ENCODE measurements at regions not wholly inside any gene's neighbourhood (a gene's known extent, or its start where the extent isn't known, plus 50 kb on each side); places are given as distances from the start of the nearest gene placed in this dataset.
A peak's percentile ranks its signal among the peaks of the same experiment; 100 is the strongest.

DNA sequence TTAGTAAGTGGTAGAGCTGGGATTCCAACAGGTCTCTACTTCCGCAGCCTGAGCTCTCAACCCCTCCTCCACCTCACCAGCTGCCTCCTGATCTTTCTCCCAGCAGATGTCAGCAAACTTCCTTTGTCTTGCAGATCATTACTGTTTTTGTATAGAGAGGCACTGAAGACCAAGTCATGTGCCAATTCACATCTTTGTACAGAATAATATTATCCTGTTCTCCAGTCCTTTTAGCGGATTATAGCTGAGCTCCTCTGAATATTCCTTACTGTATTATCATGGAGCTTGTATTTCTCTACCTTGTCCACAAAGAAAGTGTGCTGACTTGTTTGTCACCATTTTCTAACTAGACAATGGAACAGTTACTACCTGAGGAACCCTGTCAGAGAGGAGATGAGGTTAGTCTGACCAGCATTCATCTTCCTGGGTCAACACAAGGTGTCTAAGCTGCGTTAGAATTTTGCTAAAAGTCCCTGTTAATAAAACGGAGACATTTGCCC, 142.3 kb upstream of the ARHGAP5 start:
- POLR2A ChIA-PET: interaction anchor here (1.0 kb wide), 1 partner anchor 8 kb away, joined by 4 read pairs; no protein-coding TSS in a partner anchor
- CTCF ChIA-PET: interaction anchor here (0.8 to 5.4 kb wide), 15 partner anchors 9 to 625 kb away, joined by 3 to 60 read pairs (median 3); no protein-coding TSS in a partner anchor
- no peak overlapping the region for H3K4me3 ChIP-seq (ENCODE audit: low read depth, low read length)
- no peak for DNase-seq (ENCODE audit: low read depth, low spot score)
- TF ChIP-seq, protein P1, sequence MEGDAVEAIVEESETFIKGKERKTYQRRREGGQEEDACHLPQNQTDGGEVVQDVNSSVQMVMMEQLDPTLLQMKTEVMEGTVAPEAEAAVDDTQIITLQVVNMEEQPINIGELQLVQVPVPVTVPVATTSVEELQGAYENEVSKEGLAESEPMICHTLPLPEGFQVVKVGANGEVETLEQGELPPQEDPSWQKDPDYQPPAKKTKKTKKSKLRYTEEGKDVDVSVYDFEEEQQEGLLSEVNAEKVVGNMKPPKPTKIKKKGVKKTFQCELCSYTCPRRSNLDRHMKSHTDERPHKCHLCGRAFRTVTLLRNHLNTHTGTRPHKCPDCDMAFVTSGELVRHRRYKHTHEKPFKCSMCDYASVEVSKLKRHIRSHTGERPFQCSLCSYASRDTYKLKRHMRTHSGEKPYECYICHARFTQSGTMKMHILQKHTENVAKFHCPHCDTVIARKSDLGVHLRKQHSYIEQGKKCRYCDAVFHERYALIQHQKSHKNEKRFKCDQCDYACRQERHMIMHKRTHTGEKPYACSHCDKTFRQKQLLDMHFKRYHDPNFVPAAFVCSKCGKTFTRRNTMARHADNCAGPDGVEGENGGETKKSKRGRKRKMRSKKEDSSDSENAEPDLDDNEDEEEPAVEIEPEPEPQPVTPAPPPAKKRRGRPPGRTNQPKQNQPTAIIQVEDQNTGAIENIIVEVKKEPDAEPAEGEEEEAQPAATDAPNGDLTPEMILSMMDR (IDR thresholded peaks at IDR 0.05; ENCODE audit: insufficient read depth, low read length, missing control alignments): peak; percentile 55

DNA sequence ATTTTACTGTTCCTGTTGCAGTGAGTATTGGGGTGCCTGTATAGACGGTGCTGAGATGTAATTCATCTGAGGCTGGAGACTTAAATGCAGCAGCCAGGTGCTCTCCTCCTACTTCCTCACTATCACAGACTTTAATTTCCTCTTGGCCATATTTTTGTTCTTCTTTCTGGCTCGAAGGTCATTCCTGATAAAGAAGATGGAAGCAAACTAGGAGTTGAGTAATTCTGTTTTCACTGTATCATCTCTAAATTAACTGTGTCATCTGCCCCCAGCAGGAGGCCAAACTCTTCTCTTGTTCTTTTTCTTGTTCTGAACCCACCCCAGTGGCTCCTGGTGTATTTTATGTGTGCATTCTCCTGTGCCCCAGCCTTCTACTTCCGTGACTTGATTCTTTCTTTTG, 141.7 kb upstream of the ARHGAP5 start:
- ChIA-PET POLR2A (no interaction called here), CTCF (interaction anchor here (0.7 to 5.4 kb wide), 15 partner anchors 9 to 625 kb away, joined by 3 to 60 read pairs (median 4); no protein-coding TSS in a partner anchor)
- TF ChIP-seq, protein P1 (IDR thresholded peaks at IDR 0.05; ENCODE audit: insufficient read depth, low read length, missing control alignments): no peak
- H3K4me3 ChIP-seq (ENCODE audit: low read depth, low read length): no peak overlapping the region
- DNase-seq (ENCODE audit: low read depth, low spot score): no peak

DNA sequence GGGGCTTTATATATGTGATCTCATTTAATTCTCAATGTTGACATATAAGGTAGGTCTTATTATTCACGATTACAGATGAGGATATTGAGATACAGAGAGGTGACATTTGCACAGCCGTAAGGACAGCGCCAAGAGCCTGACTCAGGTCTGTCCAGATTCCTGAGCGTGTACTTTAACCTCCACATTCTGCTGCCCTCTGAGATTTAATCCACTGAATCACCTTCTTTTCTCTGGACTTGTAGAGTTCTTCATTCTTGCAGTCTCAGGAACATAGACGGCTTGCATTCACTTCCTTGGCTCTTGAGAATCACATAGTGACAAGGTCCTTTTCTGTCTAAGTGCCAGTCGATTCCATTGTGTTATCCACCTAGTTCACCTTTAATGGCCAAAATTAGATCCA, 141.0 kb upstream of the ARHGAP5 start:
- H3K4me3 ChIP-seq (ENCODE audit: low read depth, low read length): no peak overlapping the region
- POLR2A ChIA-PET: no interaction called here
- no peak for DNase-seq (ENCODE audit: low read depth, low spot score)
- CTCF ChIA-PET: interaction anchor here (0.7 to 5.4 kb wide), 5 partner anchors 10 to 317 kb away, joined by 3 to 60 read pairs (median 3); no protein-coding TSS in a partner anchor
- TF ChIP-seq, protein P1 (IDR thresholded peaks at IDR 0.05; ENCODE audit: insufficient read depth, low read length, missing control alignments): no peak

DNA sequence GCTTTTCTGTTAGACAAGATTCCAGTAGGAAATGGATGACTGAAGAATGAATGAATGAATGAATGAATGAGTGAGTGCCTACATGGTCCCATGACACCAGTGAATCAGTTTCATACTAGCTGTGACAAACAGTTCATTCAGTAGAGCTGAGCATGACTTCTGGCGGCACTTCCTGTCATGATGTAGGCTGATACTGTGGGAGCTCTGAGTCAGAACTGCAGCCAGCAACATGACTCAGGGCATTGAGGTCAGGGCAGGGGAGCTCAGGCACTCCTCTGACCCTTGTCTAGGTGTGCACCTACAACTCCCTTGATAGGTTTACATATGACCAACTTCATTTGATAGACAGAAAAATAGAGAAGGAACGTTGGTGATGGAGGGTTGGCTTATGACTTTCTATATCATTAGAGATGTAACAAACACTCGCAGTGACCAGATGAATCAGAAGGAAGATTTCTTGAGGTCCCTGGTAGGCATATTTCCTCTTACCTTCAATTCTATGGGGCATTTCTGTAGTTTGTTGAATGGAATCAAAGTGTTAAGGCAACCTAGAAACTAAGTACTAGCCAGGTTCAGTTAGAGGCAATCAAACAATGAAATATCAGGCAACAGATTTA, 139.3 kb upstream of the ARHGAP5 start:
- TF ChIP-seq, protein P1 (IDR thresholded peaks at IDR 0.05; ENCODE audit: insufficient read depth, low read length, missing control alignments): no peak
- CTCF ChIA-PET: interaction anchor here (0.6 to 5.4 kb wide), 3 partner anchors 11 to 573 kb away, joined by 3 to 60 read pairs (median 3); no protein-coding TSS in a partner anchor
- H3K4me3 ChIP-seq (ENCODE audit: low read depth, low read length): no peak overlapping the region
- POLR2A ChIA-PET: no interaction called here
- DNase-seq (ENCODE audit: low read depth, low spot score): no peak

DNA sequence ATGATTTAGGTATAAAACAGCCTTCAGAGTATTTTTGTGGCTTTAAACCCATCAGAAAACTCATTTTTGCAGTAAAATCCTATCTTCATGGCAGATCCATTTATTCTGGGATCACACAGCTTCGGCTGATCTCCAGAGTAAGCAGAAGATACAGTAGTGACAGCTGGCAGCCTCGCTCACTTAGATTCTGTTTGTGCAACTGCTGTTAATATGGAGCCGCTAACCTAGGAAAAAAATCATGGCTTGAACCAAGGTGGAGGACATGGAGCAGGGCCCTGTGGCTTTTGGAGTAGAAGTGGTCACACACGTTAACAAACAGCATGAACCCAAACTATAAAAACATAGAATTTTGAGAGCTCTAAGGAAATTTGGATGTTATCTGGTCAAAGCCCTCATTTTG, 137.2 kb upstream of the ARHGAP5 start:
- ChIA-PET POLR2A (no interaction called here), CTCF (interaction anchor here (4.1 kb wide), 1 partner anchor 11 kb away, joined by 19 read pairs; no protein-coding TSS in a partner anchor)
- TF ChIP-seq, protein P1 (IDR thresholded peaks at IDR 0.05; ENCODE audit: insufficient read depth, low read length, missing control alignments): no peak
- no peak overlapping the region for H3K4me3 ChIP-seq (ENCODE audit: low read depth, low read length)
- DNase-seq (ENCODE audit: low read depth, low spot score): no peak

DNA sequence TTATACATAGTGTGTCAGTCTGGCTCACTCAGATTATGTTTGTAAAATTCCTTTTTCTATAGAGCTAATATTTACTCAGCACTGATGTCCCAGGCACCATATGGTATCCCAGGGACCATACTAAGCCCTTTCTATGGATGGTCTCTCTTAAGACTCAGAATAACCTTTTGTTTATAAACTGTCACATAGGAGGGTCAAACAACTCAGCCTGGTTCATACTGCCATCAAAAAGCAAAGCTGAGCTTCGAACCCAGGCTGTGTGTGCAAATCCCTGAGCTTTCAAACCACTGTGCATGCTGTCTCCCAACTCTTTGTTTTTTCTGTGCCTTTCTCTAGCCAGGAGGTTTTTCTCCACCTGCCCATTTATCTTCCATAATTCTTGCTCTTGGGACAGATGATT, 135.6 kb upstream of the ARHGAP5 start:
- TF ChIP-seq, protein P1 (IDR thresholded peaks at IDR 0.05; ENCODE audit: insufficient read depth, low read length, missing control alignments): no peak
- no peak overlapping the region for H3K4me3 ChIP-seq (ENCODE audit: low read depth, low read length)
- CTCF ChIA-PET: interaction anchor here (1.2 to 4.1 kb wide), 2 partner anchors 9 to 431 kb away, joined by 3 to 19 read pairs; no protein-coding TSS in a partner anchor
- DNase-seq (ENCODE audit: low read depth, low spot score): no peak
- POLR2A ChIA-PET: no interaction called here
